A673 (cell line): ENCODE measurements at regions not wholly inside any gene's neighbourhood (a gene's known extent, or its start where the extent isn't known, plus 50 kb on each side); places are given as distances from the start of the nearest gene placed in this dataset.
"Not testable (repeated sequence)": the region's sequence is repeated elsewhere in the genome, so short reads cannot be mapped to it uniquely, and the experiment has no call there.

Source experiments
- BruUV-seq: library from RNA; stranded (reverse); fragments of 400-500 nt; replicated peaks from 2 replicates; lab custom pipeline; 2021; lab: Mats Ljungman, UMichigan
- CTCF ChIA-PET: fragments of 300-600 bp; sonication (Branson Sonifier 250); formaldehyde crosslinking; loops from one replicate; lab custom pipeline; 2022; ENCODE audit warnings: antibody characterized with exemption; lab: Charles Lee
- POLR2A ChIA-PET: fragments of 300-600 bp; sonication (Branson Sonifier 250); formaldehyde crosslinking; loops from one replicate; lab custom pipeline; 2022; ENCODE audit warnings: antibody characterized with exemption; ENCODE audit not compliant: low non-redundant PET; lab: Charles Lee
- DNase-seq: peaks from one replicate; pipeline ENCODE4 v3.0.0-alpha.2; 2015; ENCODE audit warnings: low spot score
- H3K27ac ChIP-seq: fragments of 200-600 bp; sonication (generic); 2 replicates; pipeline ENCODE4 v1.5.1; 2016; ENCODE audit warnings: mixed run types, low read depth, mild to moderate bottlenecking, mixed read lengths, antibody characterized with exemption, low read length; ENCODE audit not compliant: poor library complexity, severe bottlenecking
- H3K27me3 ChIP-seq: fragments of 200-600 bp; sonication (generic); replicated peaks from 2 replicates; pipeline ENCODE4 v1.6.1; 2017; ENCODE audit warnings: mixed run types, low read depth, mild to moderate bottlenecking, mixed read lengths, antibody characterized with exemption, low read length; ENCODE audit not compliant: insufficient read depth, poor library complexity
- H3K36me3 ChIP-seq: fragments of 200-600 bp; sonication (generic); 2 replicates; pipeline ENCODE4 v1.6.1; 2016; ENCODE audit warnings: mixed run types, mild to moderate bottlenecking, mixed read lengths, antibody characterized with exemption, low read length; ENCODE audit not compliant: insufficient read depth, poor library complexity, severe bottlenecking
- H3K4me1 ChIP-seq: fragments of 200-600 bp; sonication (generic); 2 replicates; pipeline ENCODE4 v1.6.1; 2017; ENCODE audit warnings: mixed run types, mild to moderate bottlenecking, mixed read lengths, antibody characterized with exemption, low read length; ENCODE audit not compliant: insufficient read depth, poor library complexity, severe bottlenecking
- H3K4me3 ChIP-seq: fragments of 200-600 bp; sonication (generic); 2 replicates; pipeline ENCODE4 v1.5.1; 2016; ENCODE audit warnings: low read depth, mixed run types, mild to moderate bottlenecking, mixed read lengths, low read length; ENCODE audit not compliant: poor library complexity, severe bottlenecking
- H3K9me3 ChIP-seq: fragments of 200-600 bp; sonication (generic); 2 replicates; pipeline ENCODE4 v1.6.1; 2016; ENCODE audit warnings: mixed run types, low read depth, mild to moderate bottlenecking, mixed read lengths, antibody characterized with exemption, low read length; ENCODE audit not compliant: poor library complexity, severe bottlenecking
- intact Hi-C: fragments of 100-400 bp; cut with micrococcal nuclease; formaldehyde crosslinking; loops from one replicate; pipeline ENCODE4 v1.10.0; 2022; ENCODE audit not compliant: unreplicated experiment

DNA sequence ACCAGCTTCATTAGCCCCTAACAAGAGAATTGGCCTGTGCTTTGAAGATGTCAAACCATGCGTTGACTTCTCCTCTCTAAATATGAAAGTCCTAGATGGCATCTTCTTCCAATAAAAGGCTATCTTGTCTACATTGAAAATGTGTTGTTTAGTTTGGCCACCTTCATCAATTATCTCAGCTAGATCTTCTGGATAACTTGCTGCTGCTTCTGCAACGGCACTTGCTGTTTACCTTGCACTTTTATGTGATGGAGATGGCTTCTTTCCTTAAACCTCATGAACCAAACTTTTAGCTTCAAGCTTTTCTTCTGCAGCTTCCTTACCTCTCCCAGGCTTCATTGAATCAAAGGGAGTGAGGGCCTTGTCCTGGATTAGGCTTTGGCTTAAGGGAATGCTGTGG, 58.6 kb upstream of the CSNK1E start:
- H3K4me3 ChIP-seq, H3K27ac ChIP-seq, CTCF ChIA-PET, H3K4me1 ChIP-seq, H3K36me3 ChIP-seq, DNase-seq, BruUV-seq, POLR2A ChIA-PET, H3K27me3 ChIP-seq, intact Hi-C loops: not testable (repeated sequence)
- H3K9me3 ChIP-seq = peaks cover 12% of the 10 kb centered on the region

DNA sequence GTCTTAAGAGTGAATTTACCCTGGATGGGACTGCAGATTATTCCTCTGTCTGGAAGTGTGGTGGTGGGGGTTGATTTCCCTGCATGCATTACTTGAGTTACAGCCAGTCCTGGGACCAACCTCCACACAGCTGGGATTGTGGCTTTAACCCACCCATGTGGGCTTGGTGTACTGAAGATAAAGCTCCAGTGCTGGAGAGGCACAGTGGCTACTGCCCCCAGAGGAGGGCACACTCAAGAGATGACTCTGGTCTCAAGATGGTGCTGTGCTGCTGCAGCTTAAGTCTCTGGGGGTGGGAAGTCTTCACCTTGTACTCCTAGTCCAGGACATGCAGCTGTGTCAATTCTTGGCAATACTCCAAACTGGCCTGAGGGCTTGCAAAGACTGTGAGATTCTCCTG, 57.8 kb upstream of the CSNK1E start:
- H3K4me1 ChIP-seq, intact Hi-C loops, CTCF ChIA-PET, POLR2A ChIA-PET, H3K4me3 ChIP-seq, H3K36me3 ChIP-seq, DNase-seq, BruUV-seq, H3K27ac ChIP-seq, H3K27me3 ChIP-seq: not testable (repeated sequence)
- H3K9me3 ChIP-seq = peaks cover 12% of the 10 kb centered on the region

DNA sequence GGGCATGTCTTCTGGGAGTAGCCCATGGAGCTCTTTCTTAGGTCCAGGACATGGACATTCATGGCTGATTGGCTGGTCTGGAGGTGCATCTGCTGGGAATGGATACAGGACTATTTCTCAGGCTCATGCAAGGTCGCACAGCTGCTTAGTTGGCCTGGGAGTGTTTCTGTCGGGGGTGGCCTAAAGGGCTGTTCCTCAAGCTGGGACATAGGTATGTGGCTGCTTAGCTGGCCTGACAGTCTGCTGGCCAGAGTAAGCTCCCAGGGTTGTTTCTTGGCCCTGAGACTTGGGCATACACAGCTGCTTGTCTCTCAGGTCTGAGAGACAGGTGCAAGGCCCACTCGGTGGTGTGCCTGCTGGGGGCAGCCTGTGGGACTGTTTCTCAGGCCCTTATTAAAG, 57.2 kb upstream of the CSNK1E start:
- H3K27me3 ChIP-seq, H3K27ac ChIP-seq, H3K4me1 ChIP-seq, POLR2A ChIA-PET, DNase-seq, CTCF ChIA-PET, BruUV-seq, intact Hi-C loops, H3K4me3 ChIP-seq, H3K36me3 ChIP-seq: not testable (repeated sequence)
- peaks cover 12% of the 10 kb centered on the region for H3K9me3 ChIP-seq

DNA sequence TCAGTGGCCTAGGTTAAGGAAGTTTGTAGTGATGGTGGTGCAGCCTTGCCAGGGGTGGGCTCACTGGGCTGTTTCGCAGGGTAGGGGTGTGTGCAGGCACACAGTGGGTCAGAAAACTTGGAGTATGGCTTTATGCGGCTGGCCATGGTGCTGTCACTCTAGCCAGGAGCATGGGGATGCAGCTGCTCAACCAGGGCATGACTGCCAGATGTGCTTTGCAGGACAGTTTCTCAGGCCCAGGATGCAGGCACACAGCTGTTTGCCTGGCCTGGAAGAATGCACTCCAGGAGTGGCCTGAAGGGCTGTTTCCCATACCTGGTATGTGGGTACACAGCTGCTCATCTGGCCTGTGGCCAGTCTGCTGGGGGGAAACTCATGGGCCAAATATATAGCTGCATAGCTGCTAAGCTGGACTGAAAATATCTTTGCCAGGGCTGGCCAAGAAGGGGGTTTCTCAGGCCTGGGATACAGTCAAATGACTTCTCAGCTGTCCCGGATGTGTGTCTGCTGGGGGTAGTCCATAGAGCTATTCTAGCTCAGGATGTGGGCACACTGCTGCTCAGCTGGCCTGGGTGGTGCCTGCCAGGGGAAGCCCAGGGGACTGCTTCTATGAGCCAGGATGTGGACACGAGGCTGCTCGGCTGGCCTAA, 56.7 kb upstream of the CSNK1E start:
- POLR2A ChIA-PET, H3K4me1 ChIP-seq, H3K36me3 ChIP-seq, DNase-seq, intact Hi-C loops, H3K27ac ChIP-seq, CTCF ChIA-PET, H3K27me3 ChIP-seq, H3K4me3 ChIP-seq, BruUV-seq: not testable (repeated sequence)
- peaks cover 12% of the 10 kb centered on the region for H3K9me3 ChIP-seq

DNA sequence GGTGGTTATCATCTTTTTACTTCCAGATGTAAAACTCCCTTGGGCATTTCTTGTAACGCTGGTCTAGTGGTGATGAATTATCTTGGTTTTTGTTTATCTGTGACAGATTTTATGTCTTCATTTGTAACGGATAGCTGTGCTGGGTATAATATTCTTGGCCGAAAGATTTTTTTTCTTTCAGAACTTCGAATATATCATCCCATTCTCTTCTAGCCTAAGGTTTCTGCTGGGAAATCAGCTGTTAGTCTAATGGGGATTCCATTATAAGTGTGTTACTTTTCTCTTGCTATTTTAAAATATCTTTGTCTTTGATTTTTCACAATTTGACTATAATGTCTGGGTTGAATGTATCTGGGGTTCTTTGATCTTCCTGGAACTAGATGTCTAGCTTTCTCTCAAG, 55.4 kb upstream of the CSNK1E start:
- peaks cover 12% of the 10 kb centered on the region for H3K9me3 ChIP-seq
- CTCF ChIA-PET, H3K4me3 ChIP-seq, POLR2A ChIA-PET, intact Hi-C loops, H3K27ac ChIP-seq, H3K27me3 ChIP-seq, H3K4me1 ChIP-seq, BruUV-seq, H3K36me3 ChIP-seq, DNase-seq: not testable (repeated sequence)

DNA sequence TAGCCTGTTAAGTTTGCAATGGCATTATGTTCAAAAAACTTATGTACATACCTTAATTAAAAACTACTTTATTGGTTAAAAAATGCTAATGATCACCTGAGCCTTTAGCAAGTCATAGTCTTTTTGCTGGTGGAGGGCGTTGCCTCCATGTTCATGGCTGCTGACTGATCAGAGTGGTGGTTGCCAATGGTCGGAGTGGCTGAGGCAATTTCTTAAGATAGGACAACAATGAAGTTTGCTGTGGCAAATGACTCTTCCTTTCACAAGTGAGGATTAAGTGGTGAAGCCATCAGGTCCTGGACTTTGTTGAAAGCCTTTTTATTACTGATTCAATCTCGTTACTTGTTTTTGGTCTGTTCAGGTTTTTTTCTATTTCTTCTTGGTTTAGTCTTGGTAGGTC, 53.3 kb upstream of the CSNK1E start:
- CTCF ChIA-PET, H3K4me1 ChIP-seq, BruUV-seq, DNase-seq, H3K27ac ChIP-seq, intact Hi-C loops, POLR2A ChIA-PET, H3K27me3 ChIP-seq, H3K36me3 ChIP-seq, H3K4me3 ChIP-seq: not testable (repeated sequence)
- peaks cover 12% of the 10 kb centered on the region for H3K9me3 ChIP-seq

DNA sequence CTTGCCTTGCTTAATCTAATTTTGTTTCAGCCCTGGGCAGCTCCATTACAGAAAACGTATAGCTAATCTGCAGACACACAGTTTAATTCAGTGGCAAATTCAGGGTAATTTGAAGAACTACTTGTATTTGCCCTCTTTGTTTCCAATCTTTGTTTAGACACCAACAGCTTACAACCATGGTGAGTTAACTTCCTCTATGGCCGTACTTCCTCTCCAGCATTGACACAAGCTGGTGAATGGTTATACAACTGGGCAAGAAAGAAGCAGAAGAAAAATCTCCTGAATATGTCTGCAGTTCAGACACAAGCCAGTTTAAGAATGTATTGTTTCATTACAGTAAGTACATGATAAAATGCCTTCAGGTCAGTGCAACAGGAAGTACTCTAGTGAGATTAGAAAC, 51.9 kb upstream of the CSNK1E start:
- BruUV-seq, POLR2A ChIA-PET, intact Hi-C loops, H3K4me1 ChIP-seq, H3K4me3 ChIP-seq, H3K27me3 ChIP-seq, H3K36me3 ChIP-seq, CTCF ChIA-PET, DNase-seq: not testable (repeated sequence)
- H3K27ac ChIP-seq = peak overlapping the region; percentile 50
- peaks cover 12% of the 10 kb centered on the region for H3K9me3 ChIP-seq
